WTC11 (cell line): ENCODE measurements at regions not wholly inside any gene's neighbourhood (a gene's known extent, or its start where the extent isn't known, plus 50 kb on each side); places are given as distances from the start of the nearest gene placed in this dataset.
A peak's percentile ranks its signal among the peaks of the same experiment; 100 is the strongest.

Experiments
- ATAC-seq: fragments of 200-7000 bp; cut with Tn5 transposase; 2 replicates; pipeline ENCODE4 v1.10.0; 2021; ENCODE audit warnings: mild to moderate bottlenecking, moderate library complexity
- CTCF ChIA-PET: fragments of 300-600 bp; sonication (Branson Sonifier 250); formaldehyde crosslinking; loops from one replicate; lab custom pipeline; 2021; ENCODE audit warnings: antibody characterized with exemption; lab: Charles Lee
- POLR2A ChIA-PET: fragments of 350-600 bp; sonication (Branson Sonifier 250); formaldehyde crosslinking; loops from one replicate; lab custom pipeline; 2021; ENCODE audit warnings: antibody characterized with exemption; lab: Charles Lee
- DNase-seq: peaks from one replicate; pipeline ENCODE4 v3.0.0; 2021; ENCODE audit warnings: low spot score
- H3K27ac Mint-ChIP-seq: 2 replicates; pipeline ENCODE4 v1.8.0; 2021; ENCODE audit warnings: mixed read lengths
- H3K27me3 Mint-ChIP-seq: 2 replicates; pipeline ENCODE4 v1.8.0; 2021; ENCODE audit warnings: low read depth, mild to moderate bottlenecking, moderate library complexity, mixed read lengths
- H3K36me3 Mint-ChIP-seq: 2 replicates; pipeline ENCODE4 v1.8.0; 2021; ENCODE audit warnings: mixed read lengths
- H3K4me1 Mint-ChIP-seq: 2 replicates; pipeline ENCODE4 v1.8.0; 2022; ENCODE audit warnings: mixed read lengths
- H3K4me3 Mint-ChIP-seq: 2 replicates; pipeline ENCODE4 v1.8.0; 2021; ENCODE audit warnings: mild to moderate bottlenecking, moderate library complexity, mixed read lengths
- H3K9me3 Mint-ChIP-seq: 2 replicates; pipeline ENCODE4 v1.8.0; 2021; ENCODE audit warnings: mixed read lengths
- ATF2 ChIP-seq: sonication (generic); formaldehyde crosslinking; IDR thresholded peaks from 2 replicates; pipeline ENCODE4 v1.8.1; 2022; ENCODE audit warnings: low read depth, missing genetic modification reagents, borderline replicate concordance
- ATF3 ChIP-seq: sonication (generic); formaldehyde crosslinking; conservative IDR thresholded peaks from 2 replicates; pipeline ENCODE4 v1.8.1; 2022; ENCODE audit warnings: mild to moderate bottlenecking, missing genetic modification reagents
- E2F4 ChIP-seq: sonication (generic); formaldehyde crosslinking; IDR thresholded peaks from 2 replicates; pipeline ENCODE4 v1.8.1; 2022; ENCODE audit warnings: low read depth, mild to moderate bottlenecking, moderate library complexity, missing genetic modification reagents, borderline replicate concordance
- E2F5 ChIP-seq: sonication (generic); formaldehyde crosslinking; IDR thresholded peaks from 2 replicates; pipeline ENCODE4 v1.8.1; 2022; ENCODE audit warnings: mild to moderate bottlenecking, moderate library complexity, missing genetic modification reagents
- FOXK1 ChIP-seq: sonication (generic); formaldehyde crosslinking; IDR thresholded peaks from 2 replicates; pipeline ENCODE4 v1.8.0; 2022; ENCODE audit warnings: mild to moderate bottlenecking, moderate library complexity, missing genetic modification reagents
- FOXP1 ChIP-seq: sonication (generic); formaldehyde crosslinking; IDR thresholded peaks from 2 replicates; pipeline ENCODE4 v1.8.0; 2022; ENCODE audit warnings: missing genetic modification reagents, mild to moderate bottlenecking, moderate library complexity, borderline replicate concordance
- GTF2I ChIP-seq: fragments of 250-450 bp; sonication (Bioruptor Pico); conservative IDR thresholded peaks from 2 replicates; pipeline ENCODE4 v1.4.0; 2021; ENCODE audit warnings: mild to moderate bottlenecking
- HMGXB4 ChIP-seq: sonication (generic); formaldehyde crosslinking; IDR thresholded peaks from 2 replicates; pipeline ENCODE4 v1.8.1; 2023; ENCODE audit warnings: mild to moderate bottlenecking, moderate library complexity, missing genetic modification reagents
- IRF1 ChIP-seq: sonication (generic); formaldehyde crosslinking; IDR thresholded peaks from 2 replicates; pipeline ENCODE4 v1.8.0; 2023; ENCODE audit warnings: missing genetic modification reagents
- IRF2 ChIP-seq: sonication (generic); formaldehyde crosslinking; IDR thresholded peaks from 2 replicates; pipeline ENCODE4 v1.8.0; 2022; ENCODE audit warnings: low read depth, missing genetic modification reagents, borderline replicate concordance
- NFYB ChIP-seq: sonication (generic); formaldehyde crosslinking; conservative IDR thresholded peaks from 2 replicates; pipeline ENCODE4 v1.8.0; 2022; ENCODE audit warnings: low read depth, missing genetic modification reagents
- NR2C2 ChIP-seq: sonication (generic); formaldehyde crosslinking; IDR thresholded peaks from 2 replicates; pipeline ENCODE4 v1.8.0; 2022; ENCODE audit warnings: mild to moderate bottlenecking, missing genetic modification reagents
- TCF7 ChIP-seq: sonication (generic); formaldehyde crosslinking; IDR thresholded peaks from 2 replicates; pipeline ENCODE4 v1.8.0; 2022; ENCODE audit warnings: mild to moderate bottlenecking, low read depth, missing genetic modification reagents, moderate library complexity
- TP53 ChIP-seq: sonication (generic); formaldehyde crosslinking; IDR thresholded peaks from 2 replicates; pipeline ENCODE4 v1.8.1; 2023; ENCODE audit warnings: mild to moderate bottlenecking, missing genetic modification reagents
- USF1 ChIP-seq: sonication (generic); formaldehyde crosslinking; IDR thresholded peaks from 2 replicates; pipeline ENCODE4 v1.8.0; 2022; ENCODE audit warnings: mild to moderate bottlenecking, missing genetic modification reagents
- ZNF263 ChIP-seq: sonication (generic); formaldehyde crosslinking; IDR thresholded peaks from 2 replicates; pipeline ENCODE4 v1.8.1; 2022; ENCODE audit warnings: low read depth, mild to moderate bottlenecking, moderate library complexity, missing genetic modification reagents
- ZNF281 ChIP-seq: sonication (generic); formaldehyde crosslinking; IDR thresholded peaks from 2 replicates; pipeline ENCODE4 v1.8.0; 2023; ENCODE audit warnings: mild to moderate bottlenecking, missing genetic modification reagents
- ZNF423 ChIP-seq: fragments of 250-450 bp; sonication (Bioruptor Pico); IDR thresholded peaks from 2 replicates; pipeline ENCODE4 v2.1.2; 2022; ENCODE audit warnings: mild to moderate bottlenecking, moderate library complexity

- ATAC-seq: peak; percentile 67; the same call in 1 of the 2 replicates
- Mint-ChIP-seq H3K36me3 (0 out of 2 replicates have a peak, but pooled peaks cover 3% of the 10 kb centered on the region), H3K9me3 (peaks cover 7% of the 10 kb centered on the region)
- POLR2A ChIA-PET: interaction anchor here (1.4 kb wide), 1 partner anchor 103 kb away, joined by 3 read pairs; the partner anchor contains the start of gene HNRNPA3
- TF ChIP-seq IRF2 (CRISPR knock-in tag) (no peak), ZNF281 (CRISPR knock-in tag) (no peak), E2F5 (no peak), TCF7 (CRISPR knock-in tag) (no peak), ZNF263 (no peak), NFYB (CRISPR knock-in tag) (no peak), E2F4 (CRISPR knock-in tag) (no peak), ZNF423 (CRISPR knock-in tag) (no peak), TP53 (CRISPR knock-in tag) (no peak), USF1 (no peak), FOXP1 (CRISPR knock-in tag) (no peak), IRF1 (CRISPR knock-in tag) (no peak), ATF2 (CRISPR knock-in tag) (no peak), FOXK1 (CRISPR knock-in tag) (no peak), ATF3 (CRISPR knock-in tag) (no peak), HMGXB4 (CRISPR knock-in tag) (no peak), NR2C2 (no peak), GTF2I (CRISPR knock-in tag) (no peak)
- TF ChIP-seq, all 79 proteins: peak for 0
- DNase-seq: no peak
- Mint-ChIP-seq H3K27ac (0 out of 2 replicates have a peak overlapping the region, but pooled peaks have one; percentile 11), H3K27me3 (no peaks in the 10 kb centered on the region), H3K4me1 (peaks cover 27% of the 10 kb centered on the region), H3K4me3 (no peak overlapping the region)
- CTCF ChIA-PET: interaction anchor here (0.9 to 1.9 kb wide), 10 partner anchors 11 to 417 kb away, joined by 3 to 9 read pairs (median 4); partner anchors contain the start of gene NFE2L2
Measured at GRCh38 chr2:177314722-177315264, 50.3 kb upstream of the NFE2L2 start.
